ENCODE measurements at regions not wholly inside any gene's neighbourhood (a gene's known extent, or its start where the extent isn't known, plus 50 kb on each side); places are given as distances from the start of the nearest gene placed in this dataset.
"Not testable (repeated sequence)": the region's sequence is repeated elsewhere in the genome, so short reads cannot be mapped to it uniquely, and the experiment has no call there.

DNA sequence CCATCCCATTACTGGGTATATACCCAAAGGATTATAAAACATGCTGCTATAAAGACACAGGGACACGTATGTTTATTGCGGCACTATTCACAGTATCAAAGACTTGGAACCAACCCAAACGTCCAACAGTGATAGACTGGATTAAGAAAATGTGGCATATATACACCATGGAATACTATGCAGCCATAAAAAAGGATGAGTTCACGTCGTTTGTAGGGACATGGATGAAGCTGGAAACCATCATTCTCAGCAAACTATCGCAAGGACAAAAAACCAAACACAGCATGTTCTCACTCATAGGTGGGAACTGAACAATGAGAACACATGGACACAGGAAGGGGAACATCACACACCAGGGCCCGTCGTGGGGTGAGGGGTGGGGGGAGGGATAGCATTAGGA lies 106.1 kb downstream of the CHD1L start:
- H3K27ac ChIP-seq (ENCODE audit: low read depth in 1 of 2, low read length in 2 of 2); intact Hi-C loops (cut with DNase I, micrococcal nuclease); H3K36me3 Mint-ChIP-seq (ENCODE audit: low read depth); POLR2A ChIA-PET; H3K36me3 ChIP-seq (ENCODE audit: insufficient read depth, low read length); H3K4me1 ChIP-seq (ENCODE audit: insufficient read depth, low read length); H3K4me3 Mint-ChIP-seq; ATAC-seq (ENCODE audit: poor library complexity); H3K4me1 Mint-ChIP-seq (ENCODE audit: low read depth); H3K4me3 ChIP-seq (ENCODE audit: low read length); H3K9me3 ChIP-seq (ENCODE audit: control insufficient read depth in 1 of 2, insufficient read depth in 1 of 2, low read length in 2 of 2); CTCF ChIA-PET; H3K27me3 ChIP-seq (ENCODE audit: control insufficient read depth in 1 of 2, insufficient read depth in 2 of 2, low read length in 2 of 2); DNase-seq; H3K9me3 Mint-ChIP-seq; H3K27ac Mint-ChIP-seq: not testable (repeated sequence)
- peaks cover 52% of the 10 kb centered on the region for H3K27me3 Mint-ChIP-seq

GRCh38 chr1:147349533-147349932 lies 107.0 kb downstream of the CHD1L start:
- H3K4me1 Mint-ChIP-seq (ENCODE audit: low read depth), result no peaks in the 10 kb centered on the region
- TF ChIP-seq, protein P1, sequence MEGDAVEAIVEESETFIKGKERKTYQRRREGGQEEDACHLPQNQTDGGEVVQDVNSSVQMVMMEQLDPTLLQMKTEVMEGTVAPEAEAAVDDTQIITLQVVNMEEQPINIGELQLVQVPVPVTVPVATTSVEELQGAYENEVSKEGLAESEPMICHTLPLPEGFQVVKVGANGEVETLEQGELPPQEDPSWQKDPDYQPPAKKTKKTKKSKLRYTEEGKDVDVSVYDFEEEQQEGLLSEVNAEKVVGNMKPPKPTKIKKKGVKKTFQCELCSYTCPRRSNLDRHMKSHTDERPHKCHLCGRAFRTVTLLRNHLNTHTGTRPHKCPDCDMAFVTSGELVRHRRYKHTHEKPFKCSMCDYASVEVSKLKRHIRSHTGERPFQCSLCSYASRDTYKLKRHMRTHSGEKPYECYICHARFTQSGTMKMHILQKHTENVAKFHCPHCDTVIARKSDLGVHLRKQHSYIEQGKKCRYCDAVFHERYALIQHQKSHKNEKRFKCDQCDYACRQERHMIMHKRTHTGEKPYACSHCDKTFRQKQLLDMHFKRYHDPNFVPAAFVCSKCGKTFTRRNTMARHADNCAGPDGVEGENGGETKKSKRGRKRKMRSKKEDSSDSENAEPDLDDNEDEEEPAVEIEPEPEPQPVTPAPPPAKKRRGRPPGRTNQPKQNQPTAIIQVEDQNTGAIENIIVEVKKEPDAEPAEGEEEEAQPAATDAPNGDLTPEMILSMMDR (IDR thresholded peaks at IDR 0.05), result no peak
- H3K27me3 ChIP-seq (ENCODE audit: control insufficient read depth in 1 of 2, insufficient read depth in 2 of 2, low read length in 2 of 2), result peaks cover 0 to 7% of the 10 kb centered on the region in 2 experiments
- H3K9me3 Mint-ChIP-seq, result no peaks in the 10 kb centered on the region
- H3K27me3 Mint-ChIP-seq, result peaks cover 46% of the 10 kb centered on the region
- no peaks in the 10 kb centered on the region for H3K36me3 ChIP-seq (ENCODE audit: insufficient read depth, low read length)
- no peaks in the 10 kb centered on the region for H3K4me1 ChIP-seq (ENCODE audit: insufficient read depth, low read length)
- H3K9me3 ChIP-seq (ENCODE audit: control insufficient read depth in 1 of 2, insufficient read depth in 1 of 2, low read length in 2 of 2), result no peaks in the 10 kb centered on the region
- DNase-seq (no peak), ATAC-seq (ENCODE audit: poor library complexity) (no peak)
- H3K4me3 Mint-ChIP-seq, result no peak overlapping the region
- ChIA-PET POLR2A (no interaction called here), CTCF (no interaction called here)
- no peaks in the 10 kb centered on the region for H3K36me3 Mint-ChIP-seq (ENCODE audit: low read depth)
- no peak overlapping the region for H3K27ac Mint-ChIP-seq
- no peak overlapping the region for H3K4me3 ChIP-seq (ENCODE audit: low read length)
- no peak overlapping the region for H3K27ac ChIP-seq (ENCODE audit: low read depth in 1 of 2, low read length in 2 of 2)
- intact Hi-C loops (cut with DNase I, micrococcal nuclease), result no loop called here

DNA sequence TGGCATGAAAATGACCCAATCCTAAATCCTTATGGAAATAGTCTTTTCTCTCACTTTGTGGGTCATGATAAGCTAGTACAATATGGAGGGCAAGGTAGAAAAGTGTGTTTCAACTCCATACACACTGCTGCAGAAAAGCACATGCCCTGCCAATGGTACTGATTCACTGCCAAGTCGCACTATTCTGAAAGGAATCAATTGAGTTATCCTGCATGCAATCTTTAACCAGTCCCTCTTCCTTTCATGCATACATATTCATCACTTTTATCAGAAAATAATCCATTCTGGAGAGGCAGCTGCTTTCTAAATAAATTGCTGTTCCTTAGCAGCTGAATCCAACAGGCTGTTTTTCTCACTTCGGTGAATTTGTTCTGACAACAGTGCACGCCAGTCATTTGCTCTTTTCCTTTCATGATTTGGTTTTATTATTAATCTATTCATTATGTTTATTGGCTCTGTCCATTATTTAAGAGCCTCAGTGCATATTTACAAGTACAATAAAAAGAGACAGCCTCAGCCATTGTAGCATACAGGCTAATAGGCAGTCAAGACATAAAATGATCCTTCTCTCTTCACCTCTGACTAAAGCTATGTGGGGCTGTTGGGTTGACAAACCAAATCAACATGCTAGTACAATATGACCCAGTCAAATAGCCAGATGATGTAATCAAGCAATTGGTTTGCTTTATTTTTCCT lies 108.8 kb downstream of the CHD1L start:
- Histone ChIP-seq H3K27me3 (ENCODE audit: control insufficient read depth in 1 of 2, insufficient read depth in 2 of 2, low read length in 2 of 2) (peaks cover 3 to 8% of the 10 kb centered on the region in 2 experiments), H3K36me3 (ENCODE audit: insufficient read depth, low read length) (no peaks in the 10 kb centered on the region), H3K9me3 (ENCODE audit: control insufficient read depth in 1 of 2, insufficient read depth in 1 of 2, low read length in 2 of 2) (no peaks in the 10 kb centered on the region), H3K4me3 (ENCODE audit: low read length) (no peak overlapping the region), H3K27ac (ENCODE audit: low read depth in 1 of 2, low read length in 2 of 2) (no peak overlapping the region), H3K4me1 (ENCODE audit: insufficient read depth, low read length) (no peaks in the 10 kb centered on the region)
- no peak overlapping the region for H3K4me3 Mint-ChIP-seq
- CTCF ChIA-PET, result no interaction called here
- POLR2A ChIA-PET, result no interaction called here
- no peaks in the 10 kb centered on the region for H3K36me3 Mint-ChIP-seq (ENCODE audit: low read depth)
- H3K4me1 Mint-ChIP-seq (ENCODE audit: low read depth), result no peaks in the 10 kb centered on the region
- TF ChIP-seq, protein P1 (IDR thresholded peaks at IDR 0.05), result no peak
- no peaks in the 10 kb centered on the region for H3K9me3 Mint-ChIP-seq
- no peak for ATAC-seq (ENCODE audit: poor library complexity)
- no peak overlapping the region for H3K27ac Mint-ChIP-seq
- intact Hi-C loops (cut with DNase I, micrococcal nuclease), result loop anchor here in 1 of 2 experiments (5.0 kb wide), 1 partner anchor 39 kb away; no protein-coding TSS in a partner anchor
- peaks cover 29% of the 10 kb centered on the region for H3K27me3 Mint-ChIP-seq
- DNase-seq, result no peak

Measured in CD4-positive, alpha-beta T cell (primary cell).